ENCODE measurements at regions not wholly inside any gene's neighbourhood (a gene's known extent, or its start where the extent isn't known, plus 50 kb on each side); places are given as distances from the start of the nearest gene placed in this dataset.

DNA sequence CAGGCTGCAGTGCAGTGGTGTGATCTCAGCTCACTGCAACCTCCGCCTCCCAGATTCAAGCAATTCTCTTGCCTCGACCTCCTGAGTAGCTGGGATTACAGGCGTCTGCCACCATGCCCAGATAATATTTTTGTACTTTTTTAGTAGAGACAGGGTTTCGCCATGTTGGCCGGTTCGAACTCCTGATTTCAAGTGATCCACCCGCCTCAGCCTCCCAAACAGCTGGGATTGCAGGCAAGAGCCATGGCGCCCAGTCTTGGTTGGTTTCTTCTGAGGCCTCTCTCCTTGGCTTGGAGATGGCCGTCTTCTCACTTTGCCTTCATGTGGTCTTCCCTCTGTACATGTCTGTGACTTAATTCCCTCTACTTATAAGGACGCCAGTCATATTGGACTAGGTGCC, 254.6 kb downstream of the BUD13 start:
- H3K36me3 Mint-ChIP-seq (ENCODE audit: low read depth) = no peaks in the 10 kb centered on the region
- Histone ChIP-seq H3K4me2 (no peak overlapping the region), H3K4me1 (ENCODE audit: insufficient read depth) (no peaks in the 10 kb centered on the region), H3K36me3 (ENCODE audit: insufficient read depth) (no peaks in the 10 kb centered on the region), H3K27me3 (ENCODE audit: insufficient read depth) (no peaks in the 10 kb centered on the region), H4K20me1 (replicated peaks; ENCODE audit: insufficient read depth) (no peaks in the 10 kb centered on the region), H3K27ac (ENCODE audit: low read depth) (no peak overlapping the region), H3K9me2 (ENCODE audit: insufficient read depth) (no peaks in the 10 kb centered on the region), H3K79me2 (replicated peaks; ENCODE audit: insufficient read depth) (no peaks in the 10 kb centered on the region), H3F3A (replicated peaks; ENCODE audit: low read depth) (no peaks in the 10 kb centered on the region), H2AFZ (no peak overlapping the region), H3K4me3 (no peak overlapping the region)
- no peak for TF ChIP-seq ZNF114 (CRISPR knock-in tag; IDR thresholded peaks at IDR 0.05)
- TF ChIP-seq REST (IDR thresholded peaks at IDR 0.05; ENCODE audit: unreplicated experiment) = no peak
- TF ChIP-seq, protein P1, sequence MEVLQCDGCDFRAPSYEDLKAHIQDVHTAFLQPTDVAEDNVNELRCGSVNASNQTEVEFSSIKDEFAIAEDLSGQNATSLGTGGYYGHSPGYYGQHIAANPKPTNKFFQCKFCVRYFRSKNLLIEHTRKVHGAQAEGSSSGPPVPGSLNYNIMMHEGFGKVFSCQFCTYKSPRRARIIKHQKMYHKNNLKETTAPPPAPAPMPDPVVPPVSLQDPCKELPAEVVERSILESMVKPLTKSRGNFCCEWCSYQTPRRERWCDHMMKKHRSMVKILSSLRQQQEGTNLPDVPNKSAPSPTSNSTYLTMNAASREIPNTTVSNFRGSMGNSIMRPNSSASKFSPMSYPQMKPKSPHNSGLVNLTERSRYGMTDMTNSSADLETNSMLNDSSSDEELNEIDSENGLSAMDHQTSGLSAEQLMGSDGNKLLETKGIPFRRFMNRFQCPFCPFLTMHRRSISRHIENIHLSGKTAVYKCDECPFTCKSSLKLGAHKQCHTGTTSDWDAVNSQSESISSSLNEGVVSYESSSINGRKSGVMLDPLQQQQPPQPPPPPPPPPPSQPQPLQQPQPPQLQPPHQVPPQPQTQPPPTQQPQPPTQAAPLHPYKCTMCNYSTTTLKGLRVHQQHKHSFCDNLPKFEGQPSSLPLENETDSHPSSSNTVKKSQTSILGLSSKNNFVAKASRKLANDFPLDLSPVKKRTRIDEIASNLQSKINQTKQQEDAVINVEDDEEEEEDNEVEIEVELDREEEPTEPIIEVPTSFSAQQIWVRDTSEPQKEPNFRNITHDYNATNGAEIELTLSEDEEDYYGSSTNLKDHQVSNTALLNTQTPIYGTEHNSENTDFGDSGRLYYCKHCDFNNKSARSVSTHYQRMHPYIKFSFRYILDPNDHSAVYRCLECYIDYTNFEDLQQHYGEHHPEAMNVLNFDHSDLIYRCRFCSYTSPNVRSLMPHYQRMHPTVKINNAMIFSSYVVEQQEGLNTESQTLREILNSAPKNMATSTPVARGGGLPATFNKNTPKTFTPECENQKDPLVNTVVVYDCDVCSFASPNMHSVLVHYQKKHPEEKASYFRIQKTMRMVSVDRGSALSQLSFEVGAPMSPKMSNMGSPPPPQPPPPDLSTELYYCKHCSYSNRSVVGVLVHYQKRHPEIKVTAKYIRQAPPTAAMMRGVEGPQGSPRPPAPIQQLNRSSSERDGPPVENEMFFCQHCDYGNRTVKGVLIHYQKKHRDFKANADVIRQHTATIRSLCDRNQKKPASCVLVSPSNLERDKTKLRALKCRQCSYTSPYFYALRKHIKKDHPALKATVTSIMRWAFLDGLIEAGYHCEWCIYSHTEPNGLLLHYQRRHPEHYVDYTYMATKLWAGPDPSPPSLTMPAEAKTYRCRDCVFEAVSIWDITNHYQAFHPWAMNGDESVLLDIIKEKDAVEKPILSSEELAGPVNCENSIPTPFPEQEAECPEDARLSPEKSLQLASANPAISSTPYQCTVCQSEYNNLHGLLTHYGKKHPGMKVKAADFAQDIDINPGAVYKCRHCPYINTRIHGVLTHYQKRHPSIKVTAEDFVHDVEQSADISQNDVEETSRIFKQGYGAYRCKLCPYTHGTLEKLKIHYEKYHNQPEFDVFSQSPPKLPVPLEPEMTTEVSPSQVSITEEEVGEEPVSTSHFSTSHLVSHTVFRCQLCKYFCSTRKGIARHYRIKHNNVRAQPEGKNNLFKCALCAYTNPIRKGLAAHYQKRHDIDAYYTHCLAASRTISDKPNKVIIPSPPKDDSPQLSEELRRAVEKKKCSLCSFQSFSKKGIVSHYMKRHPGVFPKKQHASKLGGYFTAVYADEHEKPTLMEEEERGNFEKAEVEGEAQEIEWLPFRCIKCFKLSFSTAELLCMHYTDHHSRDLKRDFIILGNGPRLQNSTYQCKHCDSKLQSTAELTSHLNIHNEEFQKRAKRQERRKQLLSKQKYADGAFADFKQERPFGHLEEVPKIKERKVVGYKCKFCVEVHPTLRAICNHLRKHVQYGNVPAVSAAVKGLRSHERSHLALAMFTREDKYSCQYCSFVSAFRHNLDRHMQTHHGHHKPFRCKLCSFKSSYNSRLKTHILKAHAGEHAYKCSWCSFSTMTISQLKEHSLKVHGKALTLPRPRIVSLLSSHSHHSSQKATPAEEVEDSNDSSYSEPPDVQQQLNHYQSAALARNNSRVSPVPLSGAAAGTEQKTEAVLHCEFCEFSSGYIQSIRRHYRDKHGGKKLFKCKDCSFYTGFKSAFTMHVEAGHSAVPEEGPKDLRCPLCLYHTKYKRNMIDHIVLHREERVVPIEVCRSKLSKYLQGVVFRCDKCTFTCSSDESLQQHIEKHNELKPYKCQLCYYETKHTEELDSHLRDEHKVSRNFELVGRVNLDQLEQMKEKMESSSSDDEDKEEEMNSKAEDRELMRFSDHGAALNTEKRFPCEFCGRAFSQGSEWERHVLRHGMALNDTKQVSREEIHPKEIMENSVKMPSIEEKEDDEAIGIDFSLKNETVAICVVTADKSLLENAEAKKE (CRISPR knock-in tag; IDR thresholded peaks at IDR 0.05) = no peak
- TF ChIP-seq JUNB (IDR thresholded peaks at IDR 0.05; ENCODE audit: unreplicated experiment) = no peak
- TF ChIP-seq ETS1 (IDR thresholded peaks at IDR 0.05) = no peak
- no peak for TF ChIP-seq STAT1 (IDR thresholded peaks at IDR 0.05; ENCODE audit: unreplicated experiment)
- TF ChIP-seq EZH2phosphoT487 (IDR thresholded peaks at IDR 0.05; ENCODE audit: unreplicated experiment) = no peak
- TF ChIP-seq POLR2AphosphoS5 (IDR thresholded peaks at IDR 0.05; ENCODE audit: low read depth) = no peak
- TF ChIP-seq ZNF331 (CRISPR knock-in tag; IDR thresholded peaks at IDR 0.05; ENCODE audit: low read depth) = no peak
- no peak for TF ChIP-seq CREB1 (CRISPR knock-in tag; IDR thresholded peaks at IDR 0.05; ENCODE audit: low read depth)
- no peak for TF ChIP-seq NANOG (IDR thresholded peaks at IDR 0.05; ENCODE audit: borderline replicate concordance)
- no peak for TF ChIP-seq EZH2 (IDR thresholded peaks at IDR 0.05; ENCODE audit: low read depth, unreplicated experiment)
- TF ChIP-seq, protein P2, sequence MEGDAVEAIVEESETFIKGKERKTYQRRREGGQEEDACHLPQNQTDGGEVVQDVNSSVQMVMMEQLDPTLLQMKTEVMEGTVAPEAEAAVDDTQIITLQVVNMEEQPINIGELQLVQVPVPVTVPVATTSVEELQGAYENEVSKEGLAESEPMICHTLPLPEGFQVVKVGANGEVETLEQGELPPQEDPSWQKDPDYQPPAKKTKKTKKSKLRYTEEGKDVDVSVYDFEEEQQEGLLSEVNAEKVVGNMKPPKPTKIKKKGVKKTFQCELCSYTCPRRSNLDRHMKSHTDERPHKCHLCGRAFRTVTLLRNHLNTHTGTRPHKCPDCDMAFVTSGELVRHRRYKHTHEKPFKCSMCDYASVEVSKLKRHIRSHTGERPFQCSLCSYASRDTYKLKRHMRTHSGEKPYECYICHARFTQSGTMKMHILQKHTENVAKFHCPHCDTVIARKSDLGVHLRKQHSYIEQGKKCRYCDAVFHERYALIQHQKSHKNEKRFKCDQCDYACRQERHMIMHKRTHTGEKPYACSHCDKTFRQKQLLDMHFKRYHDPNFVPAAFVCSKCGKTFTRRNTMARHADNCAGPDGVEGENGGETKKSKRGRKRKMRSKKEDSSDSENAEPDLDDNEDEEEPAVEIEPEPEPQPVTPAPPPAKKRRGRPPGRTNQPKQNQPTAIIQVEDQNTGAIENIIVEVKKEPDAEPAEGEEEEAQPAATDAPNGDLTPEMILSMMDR (conservative IDR thresholded peaks at IDR 0.05; ENCODE audit: low read depth in 2 of 2) = no peak
- ATAC-seq (no peak), DNase-seq (ENCODE audit: low spot score) (no peak)
- no peak overlapping the region for H3K27ac Mint-ChIP-seq
- H3K27me3 Mint-ChIP-seq (ENCODE audit: insufficient read depth, low read depth, poor library complexity) = peaks cover 7% of the 10 kb centered on the region
- H3K9me3 Mint-ChIP-seq = no peaks in the 10 kb centered on the region
- peaks cover 4% of the 10 kb centered on the region; the same call in 2 of the 3 replicates for H3K4me1 Mint-ChIP-seq
- H3K4me3 Mint-ChIP-seq = no peak overlapping the region
